BJ (cell line): ENCODE measurements at regions not wholly inside any gene's neighbourhood (a gene's known extent, or its start where the extent isn't known, plus 50 kb on each side); places are given as distances from the start of the nearest gene placed in this dataset.

Experiments
- CTCF ChIA-PET: fragments of 350-600 bp; formaldehyde crosslinking; extraction: SDS; loops from one replicate; lab custom pipeline; 2021; ENCODE audit warnings: antibody characterized with exemption, inconsistent platforms; lab: Yijun Ruan, JAX
- POLR2A ChIA-PET: fragments of 300-600 bp; sonication (Branson Sonifier 250); formaldehyde crosslinking; extraction: SDS; loops from one replicate; lab custom pipeline; 2021; ENCODE audit warnings: antibody characterized with exemption; lab: Charles Lee
- DNase-seq: peaks from one replicate; pipeline ENCODE4 v3.0.0-alpha.2; 2011; ENCODE audit warnings: low read depth
- H3K27me3 ChIP-seq: 2 replicates; pipeline ENCODE4 v1.6.0; 2011; ENCODE audit warnings: low read length; ENCODE audit not compliant: control insufficient read depth, insufficient read depth
- H3K36me3 ChIP-seq: 2 replicates; pipeline ENCODE4 v1.5.1; 2011; ENCODE audit warnings: low read length; ENCODE audit not compliant: control insufficient read depth, insufficient read depth
- H3K4me3 ChIP-seq: 2 replicates; pipeline ENCODE4 v1.5.1; 2011; ENCODE audit warnings: low read depth, mild to moderate bottlenecking, control low read depth, low read length
- TF ChIP-seq, protein P1 (sequence below): IDR thresholded peaks from 2 replicates; pipeline ENCODE4 v1.5.1; 2011; ENCODE audit warnings: low read depth, mild to moderate bottlenecking, control low read depth, inconsistent platforms, low read length, moderate library complexity; ENCODE audit not compliant: insufficient read depth

GRCh38 chr18:7413906-7414305 lies 153.2 kb upstream of the PTPRM start:
- no peaks in the 10 kb centered on the region for H3K27me3 ChIP-seq
- H3K4me3 ChIP-seq = no peak overlapping the region
- ChIA-PET CTCF (interaction anchor here (0.7 kb wide), 1 partner anchor 163 kb away, joined by 3 read pairs; no protein-coding TSS in a partner anchor), POLR2A (no interaction called here)
- no peaks in the 10 kb centered on the region for H3K36me3 ChIP-seq
- DNase-seq = no peak
- TF ChIP-seq, protein P1, sequence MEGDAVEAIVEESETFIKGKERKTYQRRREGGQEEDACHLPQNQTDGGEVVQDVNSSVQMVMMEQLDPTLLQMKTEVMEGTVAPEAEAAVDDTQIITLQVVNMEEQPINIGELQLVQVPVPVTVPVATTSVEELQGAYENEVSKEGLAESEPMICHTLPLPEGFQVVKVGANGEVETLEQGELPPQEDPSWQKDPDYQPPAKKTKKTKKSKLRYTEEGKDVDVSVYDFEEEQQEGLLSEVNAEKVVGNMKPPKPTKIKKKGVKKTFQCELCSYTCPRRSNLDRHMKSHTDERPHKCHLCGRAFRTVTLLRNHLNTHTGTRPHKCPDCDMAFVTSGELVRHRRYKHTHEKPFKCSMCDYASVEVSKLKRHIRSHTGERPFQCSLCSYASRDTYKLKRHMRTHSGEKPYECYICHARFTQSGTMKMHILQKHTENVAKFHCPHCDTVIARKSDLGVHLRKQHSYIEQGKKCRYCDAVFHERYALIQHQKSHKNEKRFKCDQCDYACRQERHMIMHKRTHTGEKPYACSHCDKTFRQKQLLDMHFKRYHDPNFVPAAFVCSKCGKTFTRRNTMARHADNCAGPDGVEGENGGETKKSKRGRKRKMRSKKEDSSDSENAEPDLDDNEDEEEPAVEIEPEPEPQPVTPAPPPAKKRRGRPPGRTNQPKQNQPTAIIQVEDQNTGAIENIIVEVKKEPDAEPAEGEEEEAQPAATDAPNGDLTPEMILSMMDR = no peak

- CTCF ChIA-PET = interaction anchor here (0.7 kb wide), 1 partner anchor 163 kb away, joined by 3 read pairs; no protein-coding TSS in a partner anchor
- no peak for DNase-seq
Measured at GRCh38 chr18:7414459-7414858, 152.7 kb upstream of the PTPRM start.

DNA sequence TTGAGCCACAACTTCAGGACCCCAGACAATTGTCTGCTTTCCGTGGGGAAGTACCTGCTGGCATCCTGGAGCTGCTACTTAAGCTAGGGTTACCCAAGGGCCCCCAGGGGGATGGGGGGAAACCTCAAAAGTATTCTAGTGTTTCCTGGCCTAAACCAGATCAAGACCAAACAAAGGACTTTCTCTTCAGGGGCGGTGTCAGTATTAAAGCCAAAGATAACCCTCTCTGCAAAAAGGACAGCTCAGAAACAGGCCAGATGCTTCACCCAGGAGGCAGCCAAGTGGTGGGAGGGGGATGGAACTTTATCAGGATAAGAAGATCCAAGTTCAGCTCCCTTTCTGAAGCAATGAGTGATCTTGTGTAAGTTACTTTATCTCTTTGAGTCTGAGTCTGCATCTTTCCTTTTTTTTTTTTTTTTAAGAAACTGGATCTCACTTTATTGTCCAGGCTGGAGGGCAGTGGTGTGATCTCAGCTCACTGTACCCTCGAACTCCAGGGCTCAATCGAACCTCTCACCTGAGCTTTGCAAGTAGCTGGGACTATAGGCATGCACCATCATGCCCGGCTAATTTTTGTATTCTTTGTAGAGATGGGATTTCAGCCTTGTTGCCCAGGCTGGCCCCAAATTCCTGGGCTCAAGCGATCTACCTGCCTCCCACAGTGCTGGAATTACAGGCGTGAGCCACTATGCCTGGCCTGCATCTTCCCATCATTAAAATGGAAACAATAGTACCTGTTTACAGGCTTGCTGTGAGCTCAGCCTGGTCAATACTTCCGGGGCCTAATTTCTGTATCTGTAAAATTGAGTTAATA lies 151.8 kb upstream of the PTPRM start:
- ChIA-PET POLR2A (no interaction called here), CTCF (interaction anchor here (0.6 kb wide), 1 partner anchor 785 kb away, joined by 3 read pairs; no protein-coding TSS in a partner anchor)
- no peak for DNase-seq
- Histone ChIP-seq H3K36me3 (no peaks in the 10 kb centered on the region), H3K4me3 (no peak overlapping the region), H3K27me3 (no peaks in the 10 kb centered on the region)
- TF ChIP-seq, protein P1 = no peak

More at GRCh38 chr18:7414459-7414858, 152.7 kb upstream of the PTPRM start:
- no peaks in the 10 kb centered on the region for H3K36me3 ChIP-seq
- H3K27me3 ChIP-seq = no peaks in the 10 kb centered on the region
- POLR2A ChIA-PET = no interaction called here
- TF ChIP-seq, protein P1 = no peak
- H3K4me3 ChIP-seq = no peak overlapping the region

- ChIA-PET CTCF (no interaction called here), POLR2A (no interaction called here)
- Histone ChIP-seq H3K36me3 (no peaks in the 10 kb centered on the region), H3K4me3 (no peak overlapping the region), H3K27me3 (no peaks in the 10 kb centered on the region)
- no peak for DNase-seq
- TF ChIP-seq, protein P1 = no peak
Measured at GRCh38 chr18:7417727-7418126, 149.4 kb upstream of the PTPRM start.

DNA sequence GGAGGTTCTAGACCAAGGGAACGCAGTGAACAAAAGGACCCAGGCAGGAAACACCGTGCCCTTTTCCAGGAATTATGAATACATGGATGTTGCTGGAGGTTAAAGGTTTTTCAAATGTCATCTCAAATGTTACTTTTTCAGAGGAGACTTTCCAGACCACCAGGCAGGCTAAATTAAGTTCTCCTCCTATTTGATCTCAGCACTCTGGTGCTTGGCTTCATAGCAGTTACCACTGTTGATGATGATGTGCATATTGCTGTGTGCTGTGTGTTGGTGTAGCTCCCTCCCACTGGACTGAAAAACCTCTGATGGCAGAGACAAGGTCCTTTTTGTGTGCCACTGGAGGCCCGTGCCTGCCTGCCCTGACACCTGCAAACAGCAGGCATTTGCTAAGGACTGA lies 137.3 kb upstream of the PTPRM start:
- no peak overlapping the region for H3K4me3 ChIP-seq
- ChIA-PET CTCF (interaction anchor here (1.2 kb wide), 1 partner anchor 138 kb away, joined by 3 read pairs; no protein-coding TSS in a partner anchor), POLR2A (no interaction called here)
- no peaks in the 10 kb centered on the region for H3K27me3 ChIP-seq
- TF ChIP-seq, protein P1 = no peak
- H3K36me3 ChIP-seq = no peaks in the 10 kb centered on the region
- DNase-seq = no peak
